K562 (cell line): ENCODE measurements at regions not wholly inside any gene's neighbourhood (a gene's known extent, or its start where the extent isn't known, plus 50 kb on each side); places are given as distances from the start of the nearest gene placed in this dataset.

Experiments used
- ATAC-seq: fragments of 200-7000 bp; cut with Tn5 transposase; 3 replicates; pipeline ENCODE4 v1.9.1; 2020; ENCODE audit warnings: moderate library complexity
- BruUV-seq: library from RNA; stranded (reverse); fragments of 400-500 nt; replicated peaks from 2 replicates; lab custom pipeline; 2021; lab: Mats Ljungman, UMichigan
- CTCF ChIA-PET: fragments of 300-600 bp; formaldehyde crosslinking; extraction: SDS; loops from one replicate; lab custom pipeline; 2021; ENCODE audit warnings: low intra/inter-chr PET ratio; lab: Yijun Ruan, JAX
- POLR2A ChIA-PET: fragments of 300-600, 350-650 bp; sonication (Branson Sonifier 250); formaldehyde crosslinking; extraction: SDS; loops from one replicate; lab custom pipeline; 2021; ENCODE audit warnings: antibody characterized with exemption, inconsistent platforms; lab: Yijun Ruan, JAX
- DNase-seq, 4 experiments: peaks; one replicate each; pipeline versions ENCODE4 v3.0.0 to v3.0.0-alpha.2; 2011 to 2018; ENCODE audit warnings: low spot score in 3 of 4, mixed read lengths in 3 of 4; ENCODE audit errors: extremely low read depth in 1 of 4
- FAIRE-seq: peaks from 2 replicates; lab custom pipeline; 2011; peaks lifted over from hg19 to GRCh38; lab: Jason Lieb, UNC
- H2AFZ ChIP-seq: 2 replicates; pipeline ENCODE4 v1.6.0; 2011; ENCODE audit warnings: low read depth, low read length, control low read depth, inconsistent platforms
- H3K27ac ChIP-seq: fragments of 200-600 bp; 3 replicates; pipeline ENCODE4 v1.8.0; 2011; ENCODE audit warnings: low read depth, mild to moderate bottlenecking, control low read depth, inconsistent platforms, low read length, moderate library complexity, mixed read lengths; ENCODE audit errors: extremely low read depth
- H3K27me3 ChIP-seq, 2 experiments: fragments of 300-600 bp in 1 of 2; 2 replicates in 1 of 2; 3 replicates in 1 of 2; pipeline versions ENCODE4 v1.6.0 to v1.8.0; 2011; ENCODE audit warnings: inconsistent platforms in 2 of 2, low read length in 2 of 2, mild to moderate bottlenecking in 1 of 2, mixed read lengths in 1 of 2, moderate library complexity in 1 of 2; ENCODE audit not compliant: control insufficient read depth in 2 of 2, insufficient read depth in 2 of 2
- H3K36me3 ChIP-seq: fragments of 300-600 bp; 3 replicates; pipeline ENCODE4 v1.8.0; 2011; ENCODE audit warnings: mild to moderate bottlenecking, low read length, inconsistent platforms; ENCODE audit not compliant: control insufficient read depth, insufficient read depth
- H3K4me1 ChIP-seq, 2 experiments: fragments of 200-600 bp in 1 of 2; replicated peaks in 1 of 2; 2 replicates in 1 of 2; 3 replicates in 1 of 2; pipeline versions ENCODE4 v1.5.1 to v1.8.0; 2011; ENCODE audit warnings: inconsistent platforms in 2 of 2, low read length in 2 of 2, mild to moderate bottlenecking in 1 of 2, mixed read lengths in 1 of 2, moderate library complexity in 1 of 2; ENCODE audit not compliant: control insufficient read depth in 2 of 2, insufficient read depth in 2 of 2
- H3K4me2 ChIP-seq: 2 replicates; pipeline ENCODE4 v1.6.1; 2011; ENCODE audit warnings: low read length, control low read depth, inconsistent platforms, mixed read lengths; ENCODE audit not compliant: insufficient read depth
- H3K4me3 ChIP-seq: fragments of 200-600 bp; sonication (generic), shearing (Covaris generic); 2 replicates; pipeline ENCODE4 v1.5.1; 2016; ENCODE audit warnings: control low read depth, inconsistent platforms
- H3K79me2 ChIP-seq: fragments of 200-600 bp; 3 replicates; pipeline ENCODE4 v1.8.0; 2011; ENCODE audit warnings: low read length, inconsistent platforms; ENCODE audit not compliant: control insufficient read depth, insufficient read depth
- H3K9ac ChIP-seq, 2 experiments: 2 replicates each; pipeline versions ENCODE4 v1.6.0 to v1.6.1; 2011; ENCODE audit warnings: low read depth in 2 of 2, low read length in 2 of 2, control low read depth in 1 of 2, inconsistent platforms in 1 of 2, mild to moderate bottlenecking in 1 of 2, mixed read lengths in 1 of 2; ENCODE audit not compliant: insufficient read depth in 1 of 2
- H3K9me1 ChIP-seq: one replicate; pipeline ENCODE4 v1.6.0; 2011; ENCODE audit warnings: inconsistent platforms, mild to moderate bottlenecking, low read length, moderate library complexity; ENCODE audit not compliant: control insufficient read depth, insufficient read depth
- H3K9me3 ChIP-seq: replicated peaks from 2 replicates; pipeline ENCODE4 v1.5.1; 2011; ENCODE audit warnings: low read depth, low read length, inconsistent platforms; ENCODE audit not compliant: control insufficient read depth, insufficient read depth
- H4K20me1 ChIP-seq: replicated peaks from 2 replicates; pipeline ENCODE4 v1.6.1; 2011; ENCODE audit warnings: low read length, inconsistent platforms, mixed read lengths; ENCODE audit not compliant: control insufficient read depth, insufficient read depth
- E2F3 ChIP-seq: fragments of 250-450 bp; sonication (Bioruptor Pico); IDR thresholded peaks from 2 replicates; pipeline ENCODE4 v1.4.0; 2020; ENCODE audit warnings: mild to moderate bottlenecking
- NBN ChIP-seq: fragments of 450-650 bp; IDR thresholded peaks from 2 replicates; pipeline ENCODE4 v1.6.1; 2016; ENCODE audit warnings: low read depth, mild to moderate bottlenecking
- PHF20 ChIP-seq: fragments of 450-650 bp; IDR thresholded peaks from 2 replicates; pipeline ENCODE4 v1.6.1; 2018; ENCODE audit not compliant: partially characterized antibody
- SIX5 ChIP-seq, 2 experiments: IDR thresholded peaks; 2 replicates each; pipeline ENCODE4 v1.6.1; 2011; ENCODE audit warnings: low read length in 2 of 2, borderline replicate concordance in 1 of 2, low read depth in 1 of 2, mild to moderate bottlenecking in 1 of 2, moderate library complexity in 1 of 2; ENCODE audit not compliant: insufficient read depth in 1 of 2
- TBL1XR1 ChIP-seq, 2 experiments: IDR thresholded peaks; 2 replicates each; pipeline ENCODE4 v1.6.1; 2012; ENCODE audit warnings: improper control_type of control experiment in 2 of 2, low read length in 2 of 2, mild to moderate bottlenecking in 1 of 2
- TCF3 ChIP-seq: sonication (generic); formaldehyde crosslinking; IDR thresholded peaks from 2 replicates; pipeline ENCODE4 v1.4.0; 2020; ENCODE audit warnings: mild to moderate bottlenecking, missing genetic modification reagents
- WHSC1 ChIP-seq: IDR thresholded peaks from one replicate; pipeline ENCODE4 v1.6.1; 2012; ENCODE audit warnings: low read length, control low read depth, inconsistent platforms
- WGBS: fragments of 100-300 bp; shearing (Covaris generic); methylation state at CpG from one replicate; pipeline ENCODE4 v1.1.6; 2016; ENCODE audit warnings: low coverage, mixed read lengths; ENCODE audit not compliant: insufficient coverage; ENCODE audit errors: missing lambda C conversion rate; 5-methylcytosine and 5-hydroxymethylcytosine counted together
- in situ Hi-C: fragments of 300-500 bp; cut with MboI; formaldehyde crosslinking; loops from 4 replicates; pipeline ENCODE4 v1.15.0; 2018; ENCODE audit warnings: inconsistent platforms, mixed read lengths
- intact Hi-C: fragments of 100-400 bp; cut with micrococcal nuclease; formaldehyde crosslinking; loops from 2 replicates; pipeline ENCODE4 v1.14.2; 2022

DNA sequence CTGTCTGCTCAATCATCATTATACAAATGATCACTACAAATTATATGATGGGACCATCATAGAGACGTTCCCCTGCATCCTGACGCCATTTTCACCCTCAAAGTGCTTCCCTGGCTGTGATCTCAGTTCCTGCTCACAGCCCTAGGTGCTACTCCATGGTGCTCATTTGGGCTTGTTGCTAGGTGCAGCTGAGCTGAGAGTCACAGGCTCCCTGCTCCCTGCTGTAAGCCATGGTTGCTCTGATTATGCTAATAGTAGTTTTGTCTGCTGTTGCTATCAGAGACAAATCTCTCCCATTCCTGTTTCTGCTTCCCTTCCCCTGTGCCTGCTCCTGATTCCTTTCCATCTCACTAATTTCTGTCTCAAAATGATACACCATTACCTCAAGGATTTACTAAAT lies 474.3 kb downstream of the METTL15 start:
- no peaks in the 10 kb centered on the region for H3K27me3 ChIP-seq
- no peak for DNase-seq
- no peak overlapping the region for H3K9ac ChIP-seq
- H3K4me2 ChIP-seq, result no peak overlapping the region
- CTCF ChIA-PET, result no interaction called here
- H2AFZ ChIP-seq, result no peak overlapping the region
- H3K4me3 ChIP-seq, result no peak overlapping the region
- H3K27ac ChIP-seq, result no peak overlapping the region
- ATAC-seq, result no peak
- WGBS, result 0% methylated on average over 2 of the region's 2 CpGs
- no TSS peak for BruUV-seq
- no peaks in the 10 kb centered on the region for H3K79me2 ChIP-seq
- H3K36me3 ChIP-seq, result no peaks in the 10 kb centered on the region
- H3K9me1 ChIP-seq, result no peaks in the 10 kb centered on the region
- TF ChIP-seq NBN (no peak), SIX5 (IDR thresholded peaks at IDR 0.05; ENCODE audit: borderline replicate concordance in 1 of 2, insufficient read depth in 1 of 2, low read depth in 1 of 2, low read length in 2 of 2) (no peak), E2F3 (CRISPR knock-in tag) (no peak), PHF20 (no peak), TBL1XR1 (IDR thresholded peaks at IDR 0.05; ENCODE audit: low read length in 2 of 2) (no peak), WHSC1 (no peak), TCF3 (CRISPR knock-in tag) (no peak)
- no peaks in the 10 kb centered on the region; the same call in 1 of the 2 replicates for H3K9me3 ChIP-seq
- no peak for FAIRE-seq
- no peaks in the 10 kb centered on the region for H4K20me1 ChIP-seq
- POLR2A ChIA-PET, result no interaction called here
- H3K4me1 ChIP-seq, result no peaks in the 10 kb centered on the region
- intact Hi-C loops, result no loop called here
- in situ Hi-C loops, result no loop called here
